Trophoblast cell (in vitro differentiated cells and primary cell): ENCODE measurements at regions not wholly inside any gene's neighbourhood (a gene's known extent, or its start where the extent isn't known, plus 50 kb on each side); places are given as distances from the start of the nearest gene placed in this dataset.

Experiments
- DNase-seq, 2 donors: peaks; one replicate each; pipeline ENCODE4 v3.0.0-alpha.2; 2016
- H2AFZ ChIP-seq: 2 replicates; pipeline ENCODE4 v1.6.1; 2013; ENCODE audit warnings: low read length, moderate library complexity, mild to moderate bottlenecking; ENCODE audit not compliant: insufficient read depth, poor library complexity
- H2AK5ac ChIP-seq: 2 replicates; pipeline ENCODE4 v1.6.1; 2013; ENCODE audit warnings: mild to moderate bottlenecking, low read length
- H2BK120ac ChIP-seq: 2 replicates; pipeline ENCODE4 v1.6.1; 2013; ENCODE audit warnings: low read length, mild to moderate bottlenecking, moderate library complexity; ENCODE audit not compliant: insufficient read depth, poor library complexity
- H2BK12ac ChIP-seq: 2 replicates; pipeline ENCODE4 v1.6.1; 2013; ENCODE audit warnings: mild to moderate bottlenecking, low read length, moderate library complexity
- H2BK5ac ChIP-seq: 2 replicates; pipeline ENCODE4 v1.6.1; 2013; ENCODE audit warnings: low read length, low read depth, moderate library complexity, mild to moderate bottlenecking; ENCODE audit not compliant: poor library complexity
- H3K14ac ChIP-seq: 2 replicates; pipeline ENCODE4 v1.6.1; 2013; ENCODE audit warnings: mild to moderate bottlenecking, low read length
- H3K18ac ChIP-seq: 2 replicates; pipeline ENCODE4 v1.6.1; 2013; ENCODE audit warnings: mild to moderate bottlenecking, low read length
- H3K23ac ChIP-seq: 2 replicates; pipeline ENCODE4 v1.6.1; 2013; ENCODE audit warnings: low read length
- H3K27ac ChIP-seq: 2 replicates; pipeline ENCODE4 v1.5.1; 2013; ENCODE audit warnings: low read depth, mild to moderate bottlenecking, inconsistent platforms, low read length, moderate library complexity
- H3K27me3 ChIP-seq: 2 replicates; pipeline ENCODE4 v1.6.1; 2013; ENCODE audit warnings: inconsistent platforms, mild to moderate bottlenecking, low read length, moderate library complexity; ENCODE audit not compliant: insufficient read depth
- H3K36me3 ChIP-seq, 2 experiments: 1 replicate in 1 of 2; 2 replicates in 1 of 2; pipeline ENCODE4 v1.6.1; 2013; ENCODE audit warnings: low read length in 2 of 2, mild to moderate bottlenecking in 2 of 2, moderate library complexity in 1 of 2; ENCODE audit not compliant: insufficient read depth in 2 of 2, control insufficient read depth in 1 of 2
- H3K4ac ChIP-seq: 2 replicates; pipeline ENCODE4 v1.6.1; 2013; ENCODE audit warnings: low read depth, mild to moderate bottlenecking, low read length, moderate library complexity
- H3K4me1 ChIP-seq, 2 experiments: 1 replicate in 1 of 2; 2 replicates in 1 of 2; pipeline ENCODE4 v1.6.1; 2013; ENCODE audit warnings: low read length in 2 of 2, mild to moderate bottlenecking in 2 of 2, moderate library complexity in 1 of 2; ENCODE audit not compliant: insufficient read depth in 2 of 2, control insufficient read depth in 1 of 2
- H3K4me2 ChIP-seq: 2 replicates; pipeline ENCODE4 v1.6.1; 2013; ENCODE audit warnings: inconsistent platforms, mild to moderate bottlenecking, low read length, moderate library complexity
- H3K4me3 ChIP-seq: 2 replicates; pipeline ENCODE4 v1.5.1; 2013; ENCODE audit warnings: mild to moderate bottlenecking, low read depth, low read length, inconsistent platforms
- H3K79me1 ChIP-seq: one replicate; pipeline ENCODE4 v1.6.1; 2013; ENCODE audit warnings: low read length
- H3K79me2 ChIP-seq: 2 replicates; pipeline ENCODE4 v1.6.1; 2013; ENCODE audit warnings: low read length, mild to moderate bottlenecking; ENCODE audit not compliant: control insufficient read depth, insufficient read depth, poor library complexity
- H3K9ac ChIP-seq: 2 replicates; pipeline ENCODE4 v1.6.1; 2013; ENCODE audit warnings: mild to moderate bottlenecking, low read length
- H3K9me3 ChIP-seq: 2 replicates; pipeline ENCODE4 v1.6.1; 2013; ENCODE audit warnings: low read depth, mild to moderate bottlenecking, control low read depth, inconsistent platforms, low read length; ENCODE audit not compliant: insufficient read depth
- H4K12ac ChIP-seq: 2 replicates; pipeline ENCODE4 v1.6.1; 2013; ENCODE audit warnings: low read depth, mild to moderate bottlenecking, low read length, moderate library complexity
- H4K8ac ChIP-seq: 2 replicates; pipeline ENCODE4 v1.6.1; 2013; ENCODE audit warnings: low read depth, mild to moderate bottlenecking, low read length, moderate library complexity
- H4K91ac ChIP-seq: one replicate; pipeline ENCODE4 v1.6.1; 2013; ENCODE audit warnings: low read depth, mild to moderate bottlenecking, low read length, moderate library complexity
- WGBS: extraction: QIAGEN DNeasy Blood & Tissue Kit; methylation state at CpG from one replicate; pipeline ENCODE4 v1.1.7; 2013; ENCODE audit warnings: missing lambda C conversion rate; ENCODE audit not compliant: insufficient read length, insufficient coverage; ENCODE audit errors: extremely low coverage; 5-methylcytosine and 5-hydroxymethylcytosine counted together

GRCh38 chr5:4440536-4440935 is 699.6 kb upstream of the ADAMTS16 start:
- Histone ChIP-seq H2AFZ (no peak overlapping the region), H3K79me1 (no peaks in the 10 kb centered on the region), H3K23ac (peak overlapping the region; percentile 95), H3K79me2 (no peaks in the 10 kb centered on the region), H4K91ac (no peak overlapping the region), H3K4me2 (no peak overlapping the region), H2AK5ac (no peak overlapping the region), H3K14ac (no peak overlapping the region), H4K12ac (no peak overlapping the region), H3K9me3 (no peaks in the 10 kb centered on the region), H3K4ac (no peak overlapping the region), H2BK5ac (no peak overlapping the region), H3K27me3 (no peaks in the 10 kb centered on the region), H3K36me3 (no peaks in the 10 kb centered on the region), H3K18ac (no peak overlapping the region), H2BK120ac (no peak overlapping the region), H4K8ac (no peak overlapping the region), H3K4me1 (no peaks in the 10 kb centered on the region), H2BK12ac (no peak overlapping the region), H3K9ac (no peak overlapping the region), H3K27ac (no peak overlapping the region), H3K4me3 (no peak overlapping the region)
- no peak for DNase-seq
- WGBS = no CpG with 5 or more reads among the region's 2 CpGs

GRCh38 chr5:4442221-4442620 is 697.9 kb upstream of the ADAMTS16 start:
- no peak for DNase-seq
- no peak overlapping the region for H3K14ac ChIP-seq
- H3K9ac ChIP-seq = peak overlapping the region; percentile 58
- H3K4me3 ChIP-seq = no peak overlapping the region
- H3K79me1 ChIP-seq = no peaks in the 10 kb centered on the region
- no peak overlapping the region for H2BK12ac ChIP-seq
- no peaks in the 10 kb centered on the region for H3K27me3 ChIP-seq
- H3K4me1 ChIP-seq = no peaks in the 10 kb centered on the region
- no peaks in the 10 kb centered on the region for H3K79me2 ChIP-seq
- no peaks in the 10 kb centered on the region for H3K36me3 ChIP-seq
- H4K12ac ChIP-seq = no peak overlapping the region
- H3K4ac ChIP-seq = no peak overlapping the region
- H2AK5ac ChIP-seq = no peak overlapping the region
- WGBS = no CpG with 5 or more reads among the region's 4 CpGs
- H2AFZ ChIP-seq = no peak overlapping the region
- no peak overlapping the region for H3K4me2 ChIP-seq
- H3K18ac ChIP-seq = no peak overlapping the region
- H2BK120ac ChIP-seq = no peak overlapping the region
- H4K91ac ChIP-seq = no peak overlapping the region
- no peak overlapping the region for H3K27ac ChIP-seq
- no peaks in the 10 kb centered on the region for H3K9me3 ChIP-seq
- H4K8ac ChIP-seq = no peak overlapping the region
- no peak overlapping the region for H2BK5ac ChIP-seq
- no peak overlapping the region for H3K23ac ChIP-seq

- Histone ChIP-seq H3K4me2 (no peak overlapping the region), H3K23ac (no peak overlapping the region), H4K12ac (no peak overlapping the region), H3K4ac (no peak overlapping the region), H2AFZ (no peak overlapping the region), H3K36me3 (no peaks in the 10 kb centered on the region), H3K9me3 (no peaks in the 10 kb centered on the region), H3K4me3 (no peak overlapping the region), H3K79me1 (no peaks in the 10 kb centered on the region), H3K79me2 (no peaks in the 10 kb centered on the region), H3K27ac (no peak overlapping the region), H3K14ac (no peak overlapping the region), H2BK12ac (no peak overlapping the region), H2AK5ac (no peak overlapping the region), H3K18ac (no peak overlapping the region), H4K8ac (no peak overlapping the region), H2BK120ac (no peak overlapping the region), H3K4me1 (no peaks in the 10 kb centered on the region), H4K91ac (no peak overlapping the region), H2BK5ac (no peak overlapping the region), H3K27me3 (no peaks in the 10 kb centered on the region), H3K9ac (no peak overlapping the region)
- WGBS = no CpG with 5 or more reads among the region's 1 CpG
- no peak for DNase-seq
Measured at GRCh38 chr5:4447657-4448056, 692.5 kb upstream of the ADAMTS16 start.

- Histone ChIP-seq H3K79me1 (no peaks in the 10 kb centered on the region), H3K14ac (no peak overlapping the region), H2BK120ac (no peak overlapping the region), H3K4me2 (no peak overlapping the region), H3K4me3 (no peak overlapping the region), H3K27me3 (no peaks in the 10 kb centered on the region), H2BK5ac (no peak overlapping the region), H2AFZ (no peak overlapping the region), H3K4me1 (no peaks in the 10 kb centered on the region), H4K91ac (no peak overlapping the region), H3K9me3 (no peaks in the 10 kb centered on the region), H3K27ac (no peak overlapping the region), H3K4ac (no peak overlapping the region), H3K9ac (no peak overlapping the region), H2AK5ac (no peak overlapping the region), H4K8ac (no peak overlapping the region), H3K36me3 (no peaks in the 10 kb centered on the region), H2BK12ac (no peak overlapping the region), H3K23ac (no peak overlapping the region), H3K79me2 (no peaks in the 10 kb centered on the region), H3K18ac (no peak overlapping the region), H4K12ac (no peak overlapping the region)
- no CpG with 5 or more reads among the region's 4 CpGs for WGBS
- DNase-seq = no peak
Measured at GRCh38 chr5:4453655-4454054, 686.5 kb upstream of the ADAMTS16 start.
